Fibroblast of lung (primary cell): ENCODE measurements at regions not wholly inside any gene's neighbourhood (a gene's known extent, or its start where the extent isn't known, plus 50 kb on each side); places are given as distances from the start of the nearest gene placed in this dataset.

Experiments used
- CTCF ChIP-seq, 2 donors: IDR thresholded peaks in 1 of 2; conservative IDR thresholded peaks in 1 of 2; 1 replicate in 1 of 2; 2 replicates in 1 of 2; pipeline ENCODE4 v1.5.1; 2011 to 2012; ENCODE audit warnings: low read length in 2 of 2, control low read depth in 1 of 2, inconsistent platforms in 1 of 2, low read depth in 1 of 2, mild to moderate bottlenecking in 1 of 2
- EZH2 ChIP-seq: IDR thresholded peaks from 2 replicates; pipeline ENCODE4 v1.5.1; 2012; ENCODE audit warnings: low read length, control low read depth, mild to moderate bottlenecking; ENCODE audit errors: missing control alignments

GRCh38 chr3:127351775-127352350 is 64.0 kb upstream of the PRR20G start:
- no peak for TF ChIP-seq CTCF (conservative IDR thresholded peaks at IDR 0.05 in 1 of 2, IDR thresholded peaks at IDR 0.05 in 1 of 2; ENCODE audit: low read depth in 1 of 2, low read length in 2 of 2)
- TF ChIP-seq EZH2, result no peak
